Esophagus muscularis mucosa (tissue), 3 donors: ENCODE measurements at regions not wholly inside any gene's neighbourhood (a gene's known extent, or its start where the extent isn't known, plus 50 kb on each side); places are given as distances from the start of the nearest gene placed in this dataset.

Experiments
- EP300 ChIP-seq: sonication (generic); formaldehyde crosslinking; IDR thresholded peaks from one replicate; pipeline ENCODE4 v1.6.1; 2017; ENCODE audit warnings: antibody characterized with exemption
- TF ChIP-seq, protein P1 (sequence below), 3 experiments: fragments of 200-600 bp in 2 of 3; fragments of 450-650 bp in 1 of 3; sonication (generic) in 2 of 3; IDR thresholded peaks; one replicate each; pipeline ENCODE4 v1.5.1; 2017 to 2019; ENCODE audit warnings: antibody characterized with exemption in 3 of 3, mild to moderate bottlenecking in 2 of 3, moderate library complexity in 1 of 3

DNA sequence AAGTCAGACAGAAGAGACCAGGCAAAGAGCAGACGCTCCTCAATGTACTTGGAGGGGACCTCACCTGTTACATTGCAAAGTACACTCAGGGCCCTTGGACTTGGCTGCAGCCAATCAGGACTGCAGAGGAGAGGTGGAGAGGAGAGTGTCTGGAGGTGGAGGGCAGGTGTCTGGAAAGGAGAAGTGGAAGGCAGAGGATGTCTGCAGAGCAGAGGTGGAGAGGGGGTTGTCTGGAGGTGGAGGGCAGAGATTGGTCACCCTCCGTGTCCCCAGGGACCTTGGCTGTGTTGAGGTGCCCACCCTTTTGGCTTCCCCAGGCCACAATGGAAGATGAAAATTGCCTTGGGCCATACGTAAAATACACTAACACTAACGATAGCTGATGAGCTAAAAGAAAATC, 241.3 kb upstream of the IRX2 start:
- TF ChIP-seq EP300 = no peak
- TF ChIP-seq, protein P1, sequence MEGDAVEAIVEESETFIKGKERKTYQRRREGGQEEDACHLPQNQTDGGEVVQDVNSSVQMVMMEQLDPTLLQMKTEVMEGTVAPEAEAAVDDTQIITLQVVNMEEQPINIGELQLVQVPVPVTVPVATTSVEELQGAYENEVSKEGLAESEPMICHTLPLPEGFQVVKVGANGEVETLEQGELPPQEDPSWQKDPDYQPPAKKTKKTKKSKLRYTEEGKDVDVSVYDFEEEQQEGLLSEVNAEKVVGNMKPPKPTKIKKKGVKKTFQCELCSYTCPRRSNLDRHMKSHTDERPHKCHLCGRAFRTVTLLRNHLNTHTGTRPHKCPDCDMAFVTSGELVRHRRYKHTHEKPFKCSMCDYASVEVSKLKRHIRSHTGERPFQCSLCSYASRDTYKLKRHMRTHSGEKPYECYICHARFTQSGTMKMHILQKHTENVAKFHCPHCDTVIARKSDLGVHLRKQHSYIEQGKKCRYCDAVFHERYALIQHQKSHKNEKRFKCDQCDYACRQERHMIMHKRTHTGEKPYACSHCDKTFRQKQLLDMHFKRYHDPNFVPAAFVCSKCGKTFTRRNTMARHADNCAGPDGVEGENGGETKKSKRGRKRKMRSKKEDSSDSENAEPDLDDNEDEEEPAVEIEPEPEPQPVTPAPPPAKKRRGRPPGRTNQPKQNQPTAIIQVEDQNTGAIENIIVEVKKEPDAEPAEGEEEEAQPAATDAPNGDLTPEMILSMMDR (IDR thresholded peaks at IDR 0.05) = no peak
